Tibial artery (tissue), 4 donors: ENCODE measurements at regions not wholly inside any gene's neighbourhood (a gene's known extent, or its start where the extent isn't known, plus 50 kb on each side); places are given as distances from the start of the nearest gene placed in this dataset.

Experiments used
- DNase-seq, 2 donors: peaks; one replicate each; pipeline ENCODE4 v3.0.0-alpha.2; 2019
- H3K27ac ChIP-seq, 2 donors: fragments of 200-600 bp; sonication (generic) in 1 of 2; 1 replicate in 1 of 2; 2 replicates in 1 of 2; pipeline ENCODE4 v1.5.1; 2018 to 2019; ENCODE audit warnings: mild to moderate bottlenecking in 1 of 2
- H3K27me3 ChIP-seq, 2 donors: fragments of 200-600 bp; sonication (generic) in 1 of 2; one replicate each; pipeline versions ENCODE4 v1.5.1 to v1.6.0; 2016 to 2019
- H3K36me3 ChIP-seq, 3 donors: fragments of 200-600 bp; sonication (generic) in 2 of 3; one replicate each; pipeline ENCODE4 v1.5.1; 2016 to 2019; ENCODE audit warnings: mild to moderate bottlenecking in 2 of 3
- H3K4me1 ChIP-seq, 4 donors: fragments of 200-600 bp; sonication (generic) in 2 of 4; 1 replicate in 3 of 4; 2 replicates in 1 of 4; pipeline ENCODE4 v1.5.1; 2016 to 2019
- H3K4me3 ChIP-seq, 2 donors: fragments of 200-600 bp; sonication (generic) in 1 of 2; 1 replicate in 1 of 2; 2 replicates in 1 of 2; pipeline ENCODE4 v1.5.1; 2018 to 2019; ENCODE audit warnings: mild to moderate bottlenecking in 2 of 2
- H3K9me3 ChIP-seq, 3 donors: fragments of 200-600 bp; sonication (generic) in 1 of 3; one replicate each; pipeline ENCODE4 v1.5.1; 2016 to 2019
- CTCF ChIP-seq, 2 experiments: fragments of 200-600 bp in 1 of 2; fragments of 450-650 bp in 1 of 2; IDR thresholded peaks; one replicate each; pipeline ENCODE4 v1.5.1; 2017 to 2019; ENCODE audit warnings: antibody characterized with exemption in 2 of 2, mild to moderate bottlenecking in 1 of 2, moderate library complexity in 1 of 2
- intact Hi-C: fragments of 100-400 bp; cut with DNase I; formaldehyde crosslinking; loops from one replicate; pipeline ENCODE4 v1.15.0; 2023; ENCODE audit warnings: low total_unique reads

- intact Hi-C loops = no loop called here
- H3K4me1 ChIP-seq = no peaks in the 10 kb centered on the region
- H3K27me3 ChIP-seq = peaks cover 0 to 26% of the 10 kb centered on the region in 2 donors
- no peak for DNase-seq
- TF ChIP-seq CTCF (IDR thresholded peaks at IDR 0.05) = no peak
- no peaks in the 10 kb centered on the region for H3K36me3 ChIP-seq
- H3K9me3 ChIP-seq = no peaks in the 10 kb centered on the region
- no peak overlapping the region for H3K4me3 ChIP-seq
- H3K27ac ChIP-seq = no peak overlapping the region
Observed at GRCh38 chr20:59491884-59492283, 112.5 kb upstream of the PHACTR3 start.

- H3K4me3 ChIP-seq = no peak overlapping the region
- H3K27me3 ChIP-seq = peaks cover 0 to 34% of the 10 kb centered on the region in 2 donors
- H3K4me1 ChIP-seq = no peaks in the 10 kb centered on the region
- TF ChIP-seq CTCF (IDR thresholded peaks at IDR 0.05) = no peak
- no peaks in the 10 kb centered on the region for H3K9me3 ChIP-seq
- intact Hi-C loops = no loop called here
- DNase-seq = no peak
- no peak overlapping the region for H3K27ac ChIP-seq
- no peaks in the 10 kb centered on the region for H3K36me3 ChIP-seq
Observed at GRCh38 chr20:59493926-59494325, 110.4 kb upstream of the PHACTR3 start.

- no peak overlapping the region for H3K4me3 ChIP-seq
- no peak for TF ChIP-seq CTCF (IDR thresholded peaks at IDR 0.05)
- DNase-seq = no peak
- intact Hi-C loops = no loop called here
- no peaks in the 10 kb centered on the region for H3K4me1 ChIP-seq
- peaks cover 0 to 34% of the 10 kb centered on the region in 2 donors for H3K27me3 ChIP-seq
- H3K27ac ChIP-seq = no peak overlapping the region
- H3K9me3 ChIP-seq = no peaks in the 10 kb centered on the region
- H3K36me3 ChIP-seq = no peaks in the 10 kb centered on the region
Observed at GRCh38 chr20:59495166-59495565, 109.2 kb upstream of the PHACTR3 start.

GRCh38 chr20:59495894-59496510 lies 108.3 kb upstream of the PHACTR3 start:
- TF ChIP-seq CTCF (IDR thresholded peaks at IDR 0.05) = peak; percentile 64 to 83
- no peak overlapping the region for H3K4me3 ChIP-seq
- H3K36me3 ChIP-seq = no peaks in the 10 kb centered on the region
- peaks cover 0 to 34% of the 10 kb centered on the region in 2 donors for H3K27me3 ChIP-seq
- intact Hi-C loops = no loop called here
- no peaks in the 10 kb centered on the region for H3K4me1 ChIP-seq
- no peaks in the 10 kb centered on the region for H3K9me3 ChIP-seq
- DNase-seq = peak; percentile 38 to 71
- no peak overlapping the region for H3K27ac ChIP-seq

GRCh38 chr20:59498291-59498690 lies 106.0 kb upstream of the PHACTR3 start:
- DNase-seq = no peak
- TF ChIP-seq CTCF (IDR thresholded peaks at IDR 0.05) = no peak
- Histone ChIP-seq H3K4me1 (no peaks in the 10 kb centered on the region), H3K27ac (no peak overlapping the region), H3K4me3 (no peak overlapping the region), H3K9me3 (no peaks in the 10 kb centered on the region), H3K27me3 (peaks cover 0 to 34% of the 10 kb centered on the region in 2 donors), H3K36me3 (no peaks in the 10 kb centered on the region)
- intact Hi-C loops = no loop called here

- intact Hi-C loops = no loop called here
Observed at GRCh38 chr20:59499863-59500262, 104.5 kb upstream of the PHACTR3 start.

More at GRCh38 chr20:59499863-59500262, 104.5 kb upstream of the PHACTR3 start:
- H3K36me3 ChIP-seq = no peaks in the 10 kb centered on the region
- no peak for TF ChIP-seq CTCF (IDR thresholded peaks at IDR 0.05)
- no peaks in the 10 kb centered on the region for H3K9me3 ChIP-seq
- no peak overlapping the region for H3K4me3 ChIP-seq
- no peak overlapping the region for H3K27ac ChIP-seq
- H3K27me3 ChIP-seq = peaks cover 0 to 29% of the 10 kb centered on the region in 2 donors
- H3K4me1 ChIP-seq = no peaks in the 10 kb centered on the region
- no peak for DNase-seq
